Right lobe of liver (tissue), 6 donors: ENCODE measurements at regions not wholly inside any gene's neighbourhood (a gene's known extent, or its start where the extent isn't known, plus 50 kb on each side); places are given as distances from the start of the nearest gene placed in this dataset.

Experiments
- ATAC-seq, 4 donors: fragments of 200-7000 bp; cut with Tn5 transposase; one replicate each; pipeline ENCODE4 v1.9.1; 2020; ENCODE audit warnings: mild to moderate bottlenecking in 4 of 4, moderate library complexity in 4 of 4
- DNase-seq, 3 donors: peaks; one replicate each; pipeline ENCODE4 v3.0.0-alpha.2; 2020
- H3K27ac ChIP-seq, 3 donors: fragments of 200-600 bp; one replicate each; pipeline ENCODE4 v1.8.0; 2022
- H3K27me3 ChIP-seq, 2 donors: fragments of 200-600 bp; one replicate each; pipeline ENCODE4 v1.8.0; 2022
- H3K36me3 ChIP-seq, 4 donors: fragments of 200-600 bp; sonication (generic) in 1 of 4; one replicate each; pipeline versions ENCODE4 v1.5.1 to v1.8.0; 2017 to 2022; ENCODE audit warnings: control low read depth in 1 of 4
- H3K4me1 ChIP-seq, 4 donors: fragments of 200-600 bp; sonication (generic) in 1 of 4; one replicate each; pipeline versions ENCODE4 v1.5.1 to v1.8.0; 2017 to 2022; ENCODE audit warnings: control low read depth in 1 of 4
- H3K4me3 ChIP-seq, 3 donors: fragments of 200-600 bp; one replicate each; pipeline ENCODE4 v1.8.0; 2022
- H3K9me3 ChIP-seq, 4 donors: fragments of 200-600 bp; sonication (generic) in 1 of 4; one replicate each; pipeline versions ENCODE4 v1.5.1 to v1.8.0; 2017 to 2022; ENCODE audit warnings: control low read depth in 1 of 4
- POLR2A ChIP-seq: fragments of 450-650 bp; IDR thresholded peaks from one replicate; pipeline ENCODE4 v1.6.1; 2017; ENCODE audit warnings: antibody characterized with exemption, mild to moderate bottlenecking
- WGBS: methylation state at CpG from one replicate; pipeline ENCODE4 v1.1.6; 2018; ENCODE audit warnings: low coverage, low lambda C conversion rate; ENCODE audit not compliant: insufficient coverage; ENCODE audit errors: missing lambda C conversion rate; 5-methylcytosine and 5-hydroxymethylcytosine counted together
- intact Hi-C, 2 donors: fragments of 100-400 bp; cut with DNase I; formaldehyde crosslinking; loops; one replicate each; pipeline versions ENCODE4 v1.11.2 to v1.14.1; 2022
- TF ChIP-seq, protein P1 (sequence below), 4 donors: fragments of 200-600 bp in 3 of 4; fragments of 450-650 bp in 1 of 4; IDR thresholded peaks; one replicate each; pipeline versions ENCODE4 v1.5.1 to v1.8.0; 2016 to 2022; ENCODE audit warnings: antibody characterized with exemption in 4 of 4, mild to moderate bottlenecking in 2 of 4
- donor health status: DM: no; HTN: yes; CAD: no.
- donor health status: DM: no; HTN: no; CAD: no.
- donor health status: DM: no; HTN: no; CAD: no.
- donor health status: DM: no; HTN: yes; CAD: no.
- donor health status: DM: no; HTN: yes; CAD: no.

DNA sequence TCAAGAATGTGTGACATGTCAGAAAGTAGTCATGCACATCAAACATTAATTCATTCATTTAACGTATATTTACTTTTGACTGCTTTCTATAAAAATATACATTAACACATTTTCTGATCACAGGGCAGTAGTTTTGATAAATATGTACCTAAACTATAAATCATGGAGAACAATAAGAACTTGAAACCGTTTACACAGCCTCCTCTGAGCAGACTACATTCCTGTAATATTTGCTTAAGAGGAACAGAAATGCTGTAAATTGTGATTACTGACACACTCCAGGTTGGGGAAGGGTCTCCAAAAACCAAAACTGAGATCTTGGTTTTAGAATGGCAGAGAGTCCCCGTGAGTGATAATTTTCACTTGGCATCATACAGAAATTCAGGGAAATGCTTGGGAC, 120.7 kb upstream of the PPARGC1A start:
- 35% methylated on average over 3 of the region's 3 CpGs for WGBS
- ATAC-seq = no peak
- no peak for TF ChIP-seq POLR2A
- TF ChIP-seq, protein P1, sequence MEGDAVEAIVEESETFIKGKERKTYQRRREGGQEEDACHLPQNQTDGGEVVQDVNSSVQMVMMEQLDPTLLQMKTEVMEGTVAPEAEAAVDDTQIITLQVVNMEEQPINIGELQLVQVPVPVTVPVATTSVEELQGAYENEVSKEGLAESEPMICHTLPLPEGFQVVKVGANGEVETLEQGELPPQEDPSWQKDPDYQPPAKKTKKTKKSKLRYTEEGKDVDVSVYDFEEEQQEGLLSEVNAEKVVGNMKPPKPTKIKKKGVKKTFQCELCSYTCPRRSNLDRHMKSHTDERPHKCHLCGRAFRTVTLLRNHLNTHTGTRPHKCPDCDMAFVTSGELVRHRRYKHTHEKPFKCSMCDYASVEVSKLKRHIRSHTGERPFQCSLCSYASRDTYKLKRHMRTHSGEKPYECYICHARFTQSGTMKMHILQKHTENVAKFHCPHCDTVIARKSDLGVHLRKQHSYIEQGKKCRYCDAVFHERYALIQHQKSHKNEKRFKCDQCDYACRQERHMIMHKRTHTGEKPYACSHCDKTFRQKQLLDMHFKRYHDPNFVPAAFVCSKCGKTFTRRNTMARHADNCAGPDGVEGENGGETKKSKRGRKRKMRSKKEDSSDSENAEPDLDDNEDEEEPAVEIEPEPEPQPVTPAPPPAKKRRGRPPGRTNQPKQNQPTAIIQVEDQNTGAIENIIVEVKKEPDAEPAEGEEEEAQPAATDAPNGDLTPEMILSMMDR (IDR thresholded peaks at IDR 0.05) = no peak

DNA sequence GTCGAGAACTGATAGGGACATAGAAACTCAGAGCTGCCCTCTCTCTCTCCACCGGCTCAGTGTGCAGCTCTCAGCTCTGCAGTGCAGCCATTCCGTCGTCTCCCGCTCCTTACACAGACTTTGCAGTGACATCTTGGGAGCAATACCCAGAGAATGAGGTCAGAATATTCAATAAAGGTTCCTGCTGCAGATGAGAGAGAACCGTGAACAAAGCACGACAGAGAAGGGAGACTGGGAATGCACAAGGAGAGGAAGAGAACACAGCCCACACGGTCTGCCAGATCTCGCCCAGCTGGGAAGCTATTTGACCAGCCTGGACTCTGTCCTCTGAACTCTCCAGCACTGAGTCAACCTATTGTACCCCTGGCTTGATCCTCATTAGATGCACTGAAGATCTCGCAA, 118.0 kb upstream of the PPARGC1A start:
- Histone ChIP-seq H3K27ac (peak overlapping the region; percentile 13 to 55 (median 25)), H3K27me3 (no peaks in the 10 kb centered on the region), H3K4me1 (peaks cover 0 to 13% (median 3%) of the 10 kb centered on the region in 4 donors), H3K9me3 (no peaks in the 10 kb centered on the region), H3K4me3 (peak overlapping the region in 1 of 3 donors; percentile 22), H3K36me3 (no peaks in the 10 kb centered on the region)
- DNase-seq (peak; percentile 41 to 82 (median 67)), ATAC-seq (peak; percentile 99 to 100 (median 100))
- intact Hi-C loops = no loop called here
- TF ChIP-seq, protein P1 (IDR thresholded peaks at IDR 0.05) = no peak
- no peak for TF ChIP-seq POLR2A
- 46% methylated on average over 7 of the region's 10 CpGs for WGBS

More for the DNA sequence above, 120.7 kb upstream of the PPARGC1A start:
- H3K27me3 ChIP-seq = no peaks in the 10 kb centered on the region
- intact Hi-C loops = no loop called here
- no peak overlapping the region for H3K4me3 ChIP-seq
- DNase-seq = no peak
- peaks cover 0 to 28% (median 3%) of the 10 kb centered on the region in 4 donors for H3K4me1 ChIP-seq
- no peaks in the 10 kb centered on the region for H3K9me3 ChIP-seq
- no peaks in the 10 kb centered on the region for H3K36me3 ChIP-seq
- no peak overlapping the region for H3K27ac ChIP-seq

DNA sequence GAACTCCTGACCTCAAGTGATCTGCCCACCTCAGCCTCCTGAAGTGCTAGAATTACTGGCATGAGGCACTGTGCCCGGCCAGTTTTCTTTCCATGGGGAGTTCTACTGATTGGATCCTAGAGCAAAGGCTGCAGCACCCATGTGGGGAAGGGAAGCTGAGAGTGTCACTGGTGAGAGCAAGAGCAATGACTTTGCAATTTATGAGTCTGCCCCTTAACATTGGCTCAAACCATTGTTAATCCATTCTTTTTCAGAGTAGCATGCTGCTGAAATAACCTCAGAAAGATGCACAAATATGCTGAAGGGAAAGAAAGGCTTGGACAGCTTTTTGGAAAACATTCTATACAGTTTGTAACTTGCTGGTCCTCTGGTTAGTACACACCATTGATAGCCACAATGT, 116.4 kb upstream of the PPARGC1A start:
- WGBS = 100% methylated on average over 1 of the region's 1 CpG
- intact Hi-C loops = no loop called here
- Histone ChIP-seq H3K4me1 (peaks cover 0 to 13% (median 3%) of the 10 kb centered on the region in 4 donors), H3K4me3 (no peak overlapping the region), H3K36me3 (no peaks in the 10 kb centered on the region), H3K27me3 (no peaks in the 10 kb centered on the region), H3K27ac (no peak overlapping the region), H3K9me3 (no peaks in the 10 kb centered on the region)
- no peak for ATAC-seq
- TF ChIP-seq, protein P1 (IDR thresholded peaks at IDR 0.05) = no peak
- TF ChIP-seq POLR2A = no peak
- no peak for DNase-seq

DNA sequence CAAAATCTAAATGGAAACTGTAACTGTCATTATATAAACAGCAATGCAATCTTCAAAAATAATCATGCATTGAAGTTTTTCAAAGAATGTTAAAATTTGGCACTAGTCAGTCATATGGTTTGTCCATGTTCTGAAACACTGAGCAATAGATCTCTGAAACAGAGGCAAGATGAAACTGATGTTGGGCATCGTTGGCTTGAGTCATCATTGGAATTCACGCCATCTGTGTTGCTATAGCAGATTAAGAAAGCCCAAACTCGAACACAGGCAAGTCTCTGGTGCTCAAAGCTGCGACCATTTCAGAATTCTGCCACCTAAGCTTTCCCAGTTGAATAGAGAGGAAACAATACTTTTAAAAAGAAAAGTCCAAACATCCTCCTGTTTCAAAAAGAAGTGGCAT, 114.1 kb upstream of the PPARGC1A start:
- Histone ChIP-seq H3K4me1 (peaks cover 0 to 13% (median 3%) of the 10 kb centered on the region in 4 donors), H3K4me3 (no peak overlapping the region), H3K36me3 (no peaks in the 10 kb centered on the region), H3K27ac (no peak overlapping the region), H3K27me3 (no peaks in the 10 kb centered on the region), H3K9me3 (no peaks in the 10 kb centered on the region)
- DNase-seq (no peak), ATAC-seq (no peak)
- no peak for TF ChIP-seq POLR2A
- TF ChIP-seq, protein P1 (IDR thresholded peaks at IDR 0.05) = no peak
- 67% methylated on average over 3 of the region's 4 CpGs for WGBS
- intact Hi-C loops = no loop called here

DNA sequence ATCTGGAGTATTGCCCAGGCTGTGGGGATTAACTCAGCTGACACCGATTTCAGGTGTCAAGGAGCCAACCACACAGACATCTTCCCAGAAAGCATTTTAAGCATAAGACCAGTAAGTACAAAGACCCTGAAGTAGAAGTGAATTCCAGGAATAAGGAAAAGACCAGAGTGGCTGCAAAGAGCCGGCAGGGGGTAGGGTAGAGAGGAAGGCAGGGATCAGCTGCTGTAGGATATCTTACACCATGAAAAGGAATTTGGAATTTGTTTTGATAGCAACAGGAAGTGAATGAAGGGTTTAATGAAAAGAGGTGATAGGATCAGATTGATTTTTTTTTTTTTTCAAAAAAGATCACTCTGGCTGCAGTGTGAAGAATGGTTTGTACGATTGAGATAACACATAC, 113.6 kb upstream of the PPARGC1A start:
- intact Hi-C loops = no loop called here
- peaks cover 0 to 12% (median 2%) of the 10 kb centered on the region in 4 donors for H3K4me1 ChIP-seq
- H3K4me3 ChIP-seq = no peak overlapping the region
- TF ChIP-seq, protein P1 (IDR thresholded peaks at IDR 0.05) = no peak
- TF ChIP-seq POLR2A = no peak
- ATAC-seq (no peak), DNase-seq (no peak)
- H3K27me3 ChIP-seq = no peaks in the 10 kb centered on the region
- H3K9me3 ChIP-seq = no peaks in the 10 kb centered on the region
- H3K36me3 ChIP-seq = no peaks in the 10 kb centered on the region
- H3K27ac ChIP-seq = no peak overlapping the region
- 76% methylated on average over 3 of the region's 3 CpGs for WGBS
